ENCODE measurements at regions not wholly inside any gene's neighbourhood (a gene's known extent, or its start where the extent isn't known, plus 50 kb on each side); places are given as distances from the start of the nearest gene placed in this dataset.

DNA sequence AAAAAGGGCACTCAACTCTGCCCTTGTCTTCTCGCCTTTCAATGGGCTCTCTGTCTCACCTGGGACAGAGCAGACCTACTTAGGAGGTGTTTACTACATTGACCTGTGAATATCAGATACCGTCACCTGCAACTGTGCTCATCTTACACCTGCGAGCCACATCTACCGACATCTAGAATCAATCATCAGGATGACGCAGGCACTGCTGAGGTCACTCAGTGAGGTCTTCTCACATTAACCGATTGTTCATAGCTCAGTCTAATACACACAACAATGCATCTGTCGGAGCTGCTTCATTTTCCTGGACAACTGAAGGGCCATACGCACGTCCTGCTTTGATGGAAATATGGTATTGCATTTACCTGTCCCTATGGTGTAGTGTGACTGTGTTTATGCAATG is 211.9 kb downstream of the FGF9 start:
- WGBS, 2 donors = 90 to 91% methylated on average over 9 of the region's 9 CpGs
- Histone ChIP-seq H3K27ac (no peak overlapping the region), H3K4me3 (no peak overlapping the region), H3K27me3 (no peaks in the 10 kb centered on the region), H3K4me1 (peaks cover 0 to 8% (median 0%) of the 10 kb centered on the region in 4 donors), H3K36me3 (no peaks in the 10 kb centered on the region), H3K9me3 (no peaks in the 10 kb centered on the region)
- no peak for TF ChIP-seq POLR2AphosphoS5 (IDR thresholded peaks at IDR 0.05)
- no peak for TF ChIP-seq POLR2A (IDR thresholded peaks at IDR 0.05)
- no peak for TF ChIP-seq EP300 (IDR thresholded peaks at IDR 0.05)
- TF ChIP-seq, protein P1, sequence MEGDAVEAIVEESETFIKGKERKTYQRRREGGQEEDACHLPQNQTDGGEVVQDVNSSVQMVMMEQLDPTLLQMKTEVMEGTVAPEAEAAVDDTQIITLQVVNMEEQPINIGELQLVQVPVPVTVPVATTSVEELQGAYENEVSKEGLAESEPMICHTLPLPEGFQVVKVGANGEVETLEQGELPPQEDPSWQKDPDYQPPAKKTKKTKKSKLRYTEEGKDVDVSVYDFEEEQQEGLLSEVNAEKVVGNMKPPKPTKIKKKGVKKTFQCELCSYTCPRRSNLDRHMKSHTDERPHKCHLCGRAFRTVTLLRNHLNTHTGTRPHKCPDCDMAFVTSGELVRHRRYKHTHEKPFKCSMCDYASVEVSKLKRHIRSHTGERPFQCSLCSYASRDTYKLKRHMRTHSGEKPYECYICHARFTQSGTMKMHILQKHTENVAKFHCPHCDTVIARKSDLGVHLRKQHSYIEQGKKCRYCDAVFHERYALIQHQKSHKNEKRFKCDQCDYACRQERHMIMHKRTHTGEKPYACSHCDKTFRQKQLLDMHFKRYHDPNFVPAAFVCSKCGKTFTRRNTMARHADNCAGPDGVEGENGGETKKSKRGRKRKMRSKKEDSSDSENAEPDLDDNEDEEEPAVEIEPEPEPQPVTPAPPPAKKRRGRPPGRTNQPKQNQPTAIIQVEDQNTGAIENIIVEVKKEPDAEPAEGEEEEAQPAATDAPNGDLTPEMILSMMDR (IDR thresholded peaks at IDR 0.05) = no peak
- no peak for DNase-seq
- intact Hi-C loops (cut with DNase I) = no loop called here

DNA sequence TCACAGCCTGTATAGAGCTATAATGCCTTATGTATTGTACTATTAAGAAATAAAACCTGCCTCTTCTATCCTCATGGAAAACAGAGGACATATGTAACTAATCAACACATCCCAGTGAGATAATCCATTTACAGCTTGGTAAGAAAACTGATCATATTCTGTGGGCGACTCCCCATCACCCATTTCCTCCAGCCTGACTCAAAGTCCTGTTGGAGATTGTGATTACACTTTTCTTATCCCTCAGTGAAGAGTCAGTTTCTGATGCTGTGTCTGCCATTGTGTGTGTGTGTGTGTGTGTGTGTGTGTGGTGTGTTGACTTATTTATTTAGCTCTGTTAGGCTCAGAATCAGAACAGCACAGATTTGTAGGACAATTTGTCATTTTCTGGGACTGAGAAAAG is 212.8 kb downstream of the FGF9 start:
- H3K27me3 ChIP-seq = no peaks in the 10 kb centered on the region
- H3K4me1 ChIP-seq = peaks cover 0 to 8% (median 0%) of the 10 kb centered on the region in 4 donors
- no peak overlapping the region for H3K4me3 ChIP-seq
- no peaks in the 10 kb centered on the region for H3K36me3 ChIP-seq
- no peaks in the 10 kb centered on the region for H3K9me3 ChIP-seq
- TF ChIP-seq POLR2A (IDR thresholded peaks at IDR 0.05) (no peak), EP300 (IDR thresholded peaks at IDR 0.05) (no peak), POLR2AphosphoS5 (IDR thresholded peaks at IDR 0.05) (no peak)
- TF ChIP-seq, protein P1 (IDR thresholded peaks at IDR 0.05) = no peak
- no peak for DNase-seq
- H3K27ac ChIP-seq = no peak overlapping the region
- intact Hi-C loops (cut with DNase I) = no loop called here
- 21 to 81% methylated on average over 1 of the region's 1 CpG for WGBS, 2 donors

DNA sequence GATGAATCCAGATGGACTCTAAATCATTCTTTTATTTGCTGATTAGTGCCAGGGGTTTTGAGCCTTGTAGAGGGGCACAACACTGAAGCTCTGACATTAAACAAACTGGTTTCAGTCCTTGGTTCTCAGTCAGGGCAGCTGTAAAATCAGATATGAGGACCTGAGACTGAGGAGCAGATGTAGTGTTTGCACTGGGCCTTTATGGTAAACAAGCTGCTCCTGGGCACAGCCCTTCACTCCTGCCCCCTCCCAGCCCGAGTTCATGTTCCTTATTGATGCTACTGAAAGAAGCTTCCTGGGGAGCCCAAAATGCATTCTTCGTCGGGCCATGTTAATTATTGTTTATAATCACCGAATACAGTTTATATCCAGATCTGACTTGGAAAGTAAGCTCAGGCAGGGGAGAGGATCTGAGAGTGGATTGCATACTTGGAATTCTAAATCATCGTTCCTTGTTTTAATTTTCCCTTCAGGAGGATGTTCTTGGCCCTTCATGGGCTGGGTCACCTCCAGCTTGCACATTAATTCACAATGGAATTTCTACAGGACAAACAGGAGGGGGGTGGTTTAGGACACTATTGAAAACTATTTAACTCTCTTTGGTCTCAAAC is 213.5 kb downstream of the FGF9 start:
- WGBS, 2 donors = 27 to 62% methylated on average over 5 of the region's 5 CpGs

DNA sequence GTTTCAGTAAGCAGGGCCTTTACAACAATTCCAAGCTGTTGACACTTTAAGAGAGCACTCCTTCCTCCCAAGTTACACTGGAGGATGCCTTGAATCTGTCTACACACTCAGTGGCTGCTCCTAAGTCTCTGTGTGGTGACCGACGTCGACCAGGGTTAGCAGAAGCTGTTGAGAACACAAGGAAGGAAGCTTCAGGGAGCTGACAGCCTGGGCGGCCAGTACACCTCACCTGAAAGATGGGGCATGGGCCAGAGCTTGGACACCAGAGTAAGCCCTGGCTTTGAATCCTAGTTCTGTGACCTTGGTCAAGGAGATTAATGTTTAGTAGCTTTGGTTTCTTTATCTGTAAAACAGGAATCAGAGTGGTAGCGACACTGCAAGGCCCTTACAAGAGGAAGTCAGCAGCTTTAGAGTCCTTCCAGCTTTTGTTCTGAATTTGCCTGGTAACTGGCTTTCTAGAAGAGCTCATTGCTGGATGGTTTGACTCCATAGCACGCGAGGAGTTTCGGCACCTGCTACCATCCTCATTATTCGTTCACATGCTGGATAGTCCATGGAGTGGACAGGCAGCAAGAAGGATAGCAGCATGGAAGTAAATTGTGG is 214.2 kb downstream of the FGF9 start:
- Histone ChIP-seq H3K27ac (no peak overlapping the region), H3K4me1 (peaks cover 0 to 8% (median 0%) of the 10 kb centered on the region in 4 donors), H3K36me3 (no peaks in the 10 kb centered on the region), H3K27me3 (no peaks in the 10 kb centered on the region), H3K4me3 (no peak overlapping the region), H3K9me3 (no peaks in the 10 kb centered on the region)
- no peak for DNase-seq
- WGBS, 2 donors = 58 to 78% methylated on average over 9 of the region's 9 CpGs
- TF ChIP-seq POLR2A (IDR thresholded peaks at IDR 0.05) = no peak
- no peak for TF ChIP-seq EP300 (IDR thresholded peaks at IDR 0.05)
- TF ChIP-seq, protein P1 (IDR thresholded peaks at IDR 0.05) = no peak
- TF ChIP-seq POLR2AphosphoS5 (IDR thresholded peaks at IDR 0.05) = no peak
- intact Hi-C loops (cut with DNase I) = no loop called here

More for the DNA sequence above, 213.5 kb downstream of the FGF9 start:
- Histone ChIP-seq H3K27ac (no peak overlapping the region), H3K4me1 (peaks cover 0 to 8% (median 0%) of the 10 kb centered on the region in 4 donors), H3K4me3 (no peak overlapping the region), H3K36me3 (no peaks in the 10 kb centered on the region), H3K9me3 (no peaks in the 10 kb centered on the region), H3K27me3 (no peaks in the 10 kb centered on the region)
- TF ChIP-seq POLR2AphosphoS5 (IDR thresholded peaks at IDR 0.05) (no peak), POLR2A (IDR thresholded peaks at IDR 0.05) (no peak), EP300 (IDR thresholded peaks at IDR 0.05) (no peak)
- TF ChIP-seq, protein P1 (IDR thresholded peaks at IDR 0.05) = no peak
- DNase-seq = no peak
- intact Hi-C loops (cut with DNase I) = no loop called here
